Tibial nerve (tissue), 4 donors: ENCODE measurements at regions not wholly inside any gene's neighbourhood (a gene's known extent, or its start where the extent isn't known, plus 50 kb on each side); places are given as distances from the start of the nearest gene placed in this dataset.

ENCODE experiments used
- DNase-seq, 2 donors: peaks; one replicate each; pipeline ENCODE4 v3.0.0-alpha.2; 2019; ENCODE audit warnings: low spot score in 2 of 2
- H3K27ac ChIP-seq, 4 donors: fragments of 200-600 bp; sonication (generic) in 3 of 4; one replicate each; pipeline ENCODE4 v1.5.1; 2017 to 2019; ENCODE audit warnings: mild to moderate bottlenecking in 1 of 4
- H3K27me3 ChIP-seq, 2 donors: fragments of 200-600 bp; sonication (generic) in 1 of 2; one replicate each; pipeline versions ENCODE4 v1.5.1 to v1.6.0; 2017 to 2019
- H3K36me3 ChIP-seq, 3 donors: fragments of 200-600 bp; sonication (generic); one replicate each; pipeline ENCODE4 v1.5.1; 2018 to 2019
- H3K4me1 ChIP-seq, 4 donors: fragments of 200-600 bp; sonication (generic) in 3 of 4; one replicate each; pipeline ENCODE4 v1.5.1; 2017 to 2019
- H3K4me3 ChIP-seq, 4 donors: fragments of 200-600 bp; sonication (generic) in 3 of 4; one replicate each; pipeline ENCODE4 v1.5.1; 2017 to 2019; ENCODE audit warnings: mild to moderate bottlenecking in 1 of 4, moderate library complexity in 1 of 4
- H3K9me3 ChIP-seq, 4 donors: fragments of 200-600 bp; sonication (generic) in 3 of 4; one replicate each; pipeline ENCODE4 v1.5.1; 2017 to 2019
- EP300 ChIP-seq, 2 donors: sonication (generic); formaldehyde crosslinking; IDR thresholded peaks; one replicate each; pipeline ENCODE4 v1.6.1; 2017; ENCODE audit warnings: antibody characterized with exemption in 2 of 2, mild to moderate bottlenecking in 1 of 2
- POLR2A ChIP-seq, 2 donors: fragments of 450-650 bp; IDR thresholded peaks; one replicate each; pipeline ENCODE4 v1.6.1; 2017; ENCODE audit warnings: antibody characterized with exemption in 2 of 2, mild to moderate bottlenecking in 2 of 2, moderate library complexity in 2 of 2
- WGBS, 2 donors: methylation state at CpG; one replicate each; pipeline ENCODE4 v1.1.5; 2018; 5-methylcytosine and 5-hydroxymethylcytosine counted together
- TF ChIP-seq, protein P1 (sequence below), 5 experiments: fragments of 200-600 bp in 3 of 5; fragments of 450-650 bp in 2 of 5; sonication (generic) in 3 of 5; IDR thresholded peaks; one replicate each; pipeline ENCODE4 v1.5.1; 2016 to 2019; ENCODE audit warnings: antibody characterized with exemption in 5 of 5, mild to moderate bottlenecking in 3 of 5, moderate library complexity in 2 of 5

DNA sequence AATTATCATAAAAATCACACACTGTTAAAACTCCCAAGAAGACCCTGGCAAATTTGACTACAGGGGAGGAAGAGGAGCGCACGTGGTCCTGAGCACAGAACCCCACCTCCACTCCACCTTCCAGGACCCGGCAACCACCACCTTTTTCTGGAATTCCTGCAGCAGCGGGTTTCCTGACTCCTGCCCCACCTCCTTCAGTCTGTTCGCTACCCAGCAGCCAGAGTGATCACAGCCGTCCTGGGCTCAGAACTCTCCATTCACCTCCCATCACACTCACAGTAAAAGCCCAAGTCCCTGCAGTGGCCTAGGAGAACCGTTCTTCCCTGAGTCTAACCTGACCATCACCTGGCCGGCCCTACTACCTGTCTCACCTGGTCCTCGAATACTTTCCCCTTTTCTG lies 107.4 kb upstream of the FAM204A start:
- H3K27me3 ChIP-seq = peaks cover 0 to 5% of the 10 kb centered on the region in 2 donors
- no peak overlapping the region for H3K27ac ChIP-seq
- no peaks in the 10 kb centered on the region for H3K36me3 ChIP-seq
- H3K4me1 ChIP-seq = no peaks in the 10 kb centered on the region
- 57 to 67% methylated on average over 9 of the region's 9 CpGs for WGBS, 2 donors
- no peak for DNase-seq
- peaks cover 0 to 19% (median 0%) of the 10 kb centered on the region in 4 donors for H3K9me3 ChIP-seq
- H3K4me3 ChIP-seq = no peak overlapping the region
- TF ChIP-seq, protein P1, sequence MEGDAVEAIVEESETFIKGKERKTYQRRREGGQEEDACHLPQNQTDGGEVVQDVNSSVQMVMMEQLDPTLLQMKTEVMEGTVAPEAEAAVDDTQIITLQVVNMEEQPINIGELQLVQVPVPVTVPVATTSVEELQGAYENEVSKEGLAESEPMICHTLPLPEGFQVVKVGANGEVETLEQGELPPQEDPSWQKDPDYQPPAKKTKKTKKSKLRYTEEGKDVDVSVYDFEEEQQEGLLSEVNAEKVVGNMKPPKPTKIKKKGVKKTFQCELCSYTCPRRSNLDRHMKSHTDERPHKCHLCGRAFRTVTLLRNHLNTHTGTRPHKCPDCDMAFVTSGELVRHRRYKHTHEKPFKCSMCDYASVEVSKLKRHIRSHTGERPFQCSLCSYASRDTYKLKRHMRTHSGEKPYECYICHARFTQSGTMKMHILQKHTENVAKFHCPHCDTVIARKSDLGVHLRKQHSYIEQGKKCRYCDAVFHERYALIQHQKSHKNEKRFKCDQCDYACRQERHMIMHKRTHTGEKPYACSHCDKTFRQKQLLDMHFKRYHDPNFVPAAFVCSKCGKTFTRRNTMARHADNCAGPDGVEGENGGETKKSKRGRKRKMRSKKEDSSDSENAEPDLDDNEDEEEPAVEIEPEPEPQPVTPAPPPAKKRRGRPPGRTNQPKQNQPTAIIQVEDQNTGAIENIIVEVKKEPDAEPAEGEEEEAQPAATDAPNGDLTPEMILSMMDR (IDR thresholded peaks at IDR 0.05) = no peak
- no peak for TF ChIP-seq POLR2A (IDR thresholded peaks at IDR 0.05)
- no peak for TF ChIP-seq EP300 (IDR thresholded peaks at IDR 0.05)

DNA sequence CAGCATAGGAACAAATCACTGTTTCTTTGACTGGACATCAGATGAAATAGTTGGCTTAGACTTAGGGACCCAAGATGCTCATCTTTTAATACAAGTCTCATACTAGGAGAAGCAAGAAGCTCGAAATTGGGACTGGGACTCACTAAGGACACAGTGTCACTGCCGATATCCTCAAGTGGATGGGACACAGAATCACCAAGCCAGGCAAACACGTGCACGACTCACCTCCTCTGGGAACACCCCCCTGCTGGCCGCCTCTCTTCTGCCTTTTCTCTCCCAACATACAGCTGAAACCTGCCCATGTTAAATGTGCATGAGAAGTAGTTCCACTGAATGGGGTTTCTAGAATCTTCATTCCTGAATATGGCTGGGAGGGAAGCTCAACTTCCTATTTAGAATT lies 106.6 kb upstream of the FAM204A start:
- WGBS, 2 donors = 65 to 80% methylated on average over 5 of the region's 5 CpGs
- DNase-seq = no peak
- TF ChIP-seq POLR2A (IDR thresholded peaks at IDR 0.05) = no peak
- no peak for TF ChIP-seq EP300 (IDR thresholded peaks at IDR 0.05)
- Histone ChIP-seq H3K27ac (no peak overlapping the region), H3K9me3 (peaks cover 0 to 19% (median 0%) of the 10 kb centered on the region in 4 donors), H3K36me3 (no peaks in the 10 kb centered on the region), H3K4me3 (no peak overlapping the region), H3K27me3 (peaks cover 0 to 5% of the 10 kb centered on the region in 2 donors), H3K4me1 (no peaks in the 10 kb centered on the region)

DNA sequence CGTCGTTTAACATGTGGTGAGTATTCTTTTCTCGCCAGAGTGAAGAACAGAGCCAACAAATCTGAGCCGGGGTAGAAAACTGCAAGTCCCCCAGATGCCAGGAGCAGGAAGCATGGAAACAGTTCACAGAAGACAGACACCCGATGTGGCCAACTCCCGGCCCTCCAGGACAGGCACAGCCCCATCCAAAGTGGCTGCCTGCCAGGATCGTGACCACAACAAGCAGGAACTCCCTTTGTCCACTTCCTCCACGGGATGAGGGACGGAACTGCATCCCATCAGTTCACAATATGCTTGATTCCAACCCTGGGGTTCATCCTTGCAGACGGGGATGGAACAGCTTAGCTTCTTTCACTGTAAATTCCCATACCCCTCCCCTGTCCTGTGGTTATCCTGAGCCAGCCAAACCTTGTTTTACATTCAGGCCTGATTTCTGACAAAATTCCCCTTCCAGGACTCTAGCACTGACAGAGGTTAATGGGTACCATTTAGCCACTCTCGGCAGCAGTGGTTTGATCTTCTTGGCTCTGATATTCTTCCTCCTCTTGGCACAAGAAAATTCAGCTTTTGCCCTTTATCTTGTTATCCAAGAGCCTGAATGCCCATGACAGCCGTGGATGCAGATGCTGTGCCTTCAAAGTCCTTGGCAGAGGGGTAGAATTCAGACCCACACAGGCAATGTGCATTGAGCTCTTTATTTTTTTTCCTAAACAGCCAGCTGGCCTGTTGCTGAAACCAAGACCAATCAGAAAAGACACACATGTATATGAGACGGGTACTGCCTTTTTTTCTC lies 105.5 kb upstream of the FAM204A start:
- Histone ChIP-seq H3K9me3 (peaks cover 0 to 18% (median 0%) of the 10 kb centered on the region in 4 donors), H3K27me3 (peaks cover 0 to 5% of the 10 kb centered on the region in 2 donors), H3K36me3 (no peaks in the 10 kb centered on the region), H3K4me3 (no peak overlapping the region), H3K27ac (no peak overlapping the region), H3K4me1 (no peaks in the 10 kb centered on the region)
- peak in 1 of 2 donors; percentile 10 for TF ChIP-seq EP300 (IDR thresholded peaks at IDR 0.05)
- TF ChIP-seq, protein P1 (IDR thresholded peaks at IDR 0.05) = no peak
- WGBS, 2 donors = 34 to 38% methylated on average over 13 of the region's 13 CpGs
- DNase-seq = peak in 1 of 2 donors; percentile 24

DNA sequence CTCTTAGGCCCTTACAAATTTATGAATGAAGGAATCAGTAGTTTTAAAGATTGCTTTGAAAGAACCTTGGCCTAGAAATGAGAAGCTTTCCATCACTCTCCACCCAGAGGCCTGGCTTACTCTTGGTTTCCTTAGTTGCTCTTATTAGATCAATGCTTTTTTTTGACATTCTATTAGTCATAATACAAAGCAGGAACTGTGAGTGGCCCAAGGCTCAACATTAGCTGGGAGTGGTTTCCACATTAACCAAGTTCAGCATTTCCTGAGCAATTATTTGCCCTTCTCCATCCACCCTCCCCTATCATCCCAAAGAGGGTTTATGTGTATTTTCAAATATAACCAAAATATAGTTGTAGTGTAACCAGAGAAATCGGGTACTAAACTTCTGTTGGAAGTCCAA lies 103.4 kb upstream of the FAM204A start:
- 86% methylated on average over 1 of the region's 1 CpG for WGBS, 2 donors

DNA sequence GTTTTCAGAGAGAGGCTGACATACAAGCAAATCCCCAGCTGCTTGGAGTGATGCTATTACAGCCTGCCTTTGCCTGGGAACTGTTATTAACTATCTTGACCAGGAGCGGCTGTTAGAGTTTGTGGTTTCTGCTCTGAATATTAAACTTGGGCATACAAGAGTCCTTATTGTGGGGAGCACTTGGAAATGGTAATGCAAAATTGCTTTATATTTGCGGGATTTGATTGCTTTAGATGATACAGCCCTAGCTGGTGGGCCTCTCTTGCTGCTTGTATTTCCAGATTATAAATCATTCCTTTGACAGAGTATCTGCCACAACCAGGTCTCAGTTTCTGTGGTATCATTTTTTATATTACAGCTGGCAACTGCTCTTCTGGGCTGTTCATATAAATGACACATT lies 101.9 kb upstream of the FAM204A start:
- WGBS, 2 donors = 45 to 77% methylated on average over 2 of the region's 2 CpGs
- TF ChIP-seq, protein P1 (IDR thresholded peaks at IDR 0.05) = no peak
- no peak for TF ChIP-seq POLR2A (IDR thresholded peaks at IDR 0.05)
- TF ChIP-seq EP300 (IDR thresholded peaks at IDR 0.05) = no peak
- Histone ChIP-seq H3K27me3 (no peaks in the 10 kb centered on the region), H3K4me1 (no peaks in the 10 kb centered on the region), H3K4me3 (no peak overlapping the region), H3K36me3 (no peaks in the 10 kb centered on the region), H3K27ac (no peak overlapping the region), H3K9me3 (no peaks in the 10 kb centered on the region)
- no peak for DNase-seq

More for the DNA sequence above, 103.4 kb upstream of the FAM204A start:
- no peak for TF ChIP-seq EP300 (IDR thresholded peaks at IDR 0.05)
- no peak for TF ChIP-seq POLR2A (IDR thresholded peaks at IDR 0.05)
- TF ChIP-seq, protein P1 (IDR thresholded peaks at IDR 0.05) = no peak
- Histone ChIP-seq H3K27me3 (peaks cover 0 to 5% of the 10 kb centered on the region in 2 donors), H3K4me3 (no peak overlapping the region), H3K36me3 (no peaks in the 10 kb centered on the region), H3K9me3 (no peaks in the 10 kb centered on the region), H3K4me1 (no peaks in the 10 kb centered on the region), H3K27ac (no peak overlapping the region)
- DNase-seq = no peak
